Activated CD8-positive, alpha-beta T cell treated with anti-CD3 and anti-CD28 coated beads, Interleukin-2, amount 10 ng/mL, durations not matched to agents 7 days and 5 days (primary cell): ENCODE measurements at regions not wholly inside any gene's neighbourhood (a gene's known extent, or its start where the extent isn't known, plus 50 kb on each side); places are given as distances from the start of the nearest gene placed in this dataset.

ENCODE experiments used
- ATAC-seq: fragments of 150-1000 bp; cut with Tn5 transposase; one replicate; pipeline ENCODE4 v1.10.0; 2021; ENCODE audit warnings: moderate library complexity
- CTCF ChIA-PET: fragments of 350-600 bp; sonication (Branson Sonifier 250); formaldehyde crosslinking; loops from one replicate; lab custom pipeline; 2021; ENCODE audit warnings: antibody characterized with exemption; lab: Charles Lee
- POLR2A ChIA-PET: fragments of 350-600 bp; sonication (Branson Sonifier 250); formaldehyde crosslinking; loops from one replicate; lab custom pipeline; 2021; ENCODE audit warnings: antibody characterized with exemption; lab: Charles Lee
- DNase-seq: peaks from one replicate; pipeline ENCODE4 v3.0.0-alpha.2; 2020
- H3K27ac Mint-ChIP-seq: one replicate; pipeline ENCODE4 v1.8.0; 2021; ENCODE audit warnings: mild to moderate bottlenecking, mixed read lengths
- H3K27me3 Mint-ChIP-seq: one replicate; pipeline ENCODE4 v1.8.0; 2021; ENCODE audit warnings: low read depth, mixed read lengths
- H3K36me3 Mint-ChIP-seq: one replicate; pipeline ENCODE4 v1.8.0; 2021; ENCODE audit warnings: low read depth, mixed read lengths
- H3K4me1 Mint-ChIP-seq: one replicate; pipeline ENCODE4 v1.8.0; 2021; ENCODE audit warnings: low read depth, mixed read lengths
- H3K4me3 Mint-ChIP-seq: one replicate; pipeline ENCODE4 v1.8.0; 2021; ENCODE audit warnings: mild to moderate bottlenecking, mixed read lengths
- H3K9me3 Mint-ChIP-seq: one replicate; pipeline ENCODE4 v1.8.0; 2022; ENCODE audit warnings: mixed read lengths; ENCODE audit not compliant: insufficient read depth

GRCh38 chr13:71055644-71056043, 811.4 kb downstream of the DACH1 start:
- ChIA-PET POLR2A (no interaction called here), CTCF (no interaction called here)
- no peak overlapping the region for H3K4me3 Mint-ChIP-seq
- no peaks in the 10 kb centered on the region for H3K36me3 Mint-ChIP-seq
- no peak overlapping the region for H3K27ac Mint-ChIP-seq
- DNase-seq (no peak), ATAC-seq (no peak)
- H3K4me1 Mint-ChIP-seq, result no peaks in the 10 kb centered on the region
- H3K27me3 Mint-ChIP-seq, result no peaks in the 10 kb centered on the region
- no peaks in the 10 kb centered on the region for H3K9me3 Mint-ChIP-seq

GRCh38 chr13:71055047-71055446, 812.0 kb downstream of the DACH1 start:
- no peak for ATAC-seq
- Mint-ChIP-seq H3K9me3 (no peaks in the 10 kb centered on the region), H3K27ac (no peak overlapping the region), H3K4me3 (no peak overlapping the region), H3K36me3 (no peaks in the 10 kb centered on the region), H3K4me1 (no peaks in the 10 kb centered on the region), H3K27me3 (no peaks in the 10 kb centered on the region)
- CTCF ChIA-PET, result no interaction called here
- DNase-seq, result no peak
- POLR2A ChIA-PET, result no interaction called here

GRCh38 chr13:71054358-71054757, 812.6 kb downstream of the DACH1 start:
- H3K4me1 Mint-ChIP-seq, result no peaks in the 10 kb centered on the region
- H3K4me3 Mint-ChIP-seq, result no peak overlapping the region
- H3K27me3 Mint-ChIP-seq, result no peaks in the 10 kb centered on the region
- no peaks in the 10 kb centered on the region for H3K9me3 Mint-ChIP-seq
- ATAC-seq, result no peak
- CTCF ChIA-PET, result no interaction called here
- POLR2A ChIA-PET, result no interaction called here
- H3K27ac Mint-ChIP-seq, result no peak overlapping the region
- no peak for DNase-seq
- H3K36me3 Mint-ChIP-seq, result no peaks in the 10 kb centered on the region

- Mint-ChIP-seq H3K36me3 (no peaks in the 10 kb centered on the region), H3K27me3 (no peaks in the 10 kb centered on the region), H3K9me3 (no peaks in the 10 kb centered on the region), H3K4me1 (no peaks in the 10 kb centered on the region), H3K4me3 (no peak overlapping the region), H3K27ac (no peak overlapping the region)
- CTCF ChIA-PET, result no interaction called here
- no peak for ATAC-seq
- no peak for DNase-seq
- POLR2A ChIA-PET, result no interaction called here
These were observed 815.4 kb downstream of the DACH1 start for GRCh38 chr13:71051573-71051972.

GRCh38 chr13:71046360-71047079, 820.5 kb downstream of the DACH1 start:
- ATAC-seq (no peak), DNase-seq (no peak)
- CTCF ChIA-PET, result no interaction called here
- no peak overlapping the region for H3K27ac Mint-ChIP-seq
- no peaks in the 10 kb centered on the region for H3K27me3 Mint-ChIP-seq
- H3K4me1 Mint-ChIP-seq, result no peaks in the 10 kb centered on the region
- H3K4me3 Mint-ChIP-seq, result no peak overlapping the region
- H3K36me3 Mint-ChIP-seq, result no peaks in the 10 kb centered on the region
- POLR2A ChIA-PET, result no interaction called here
- H3K9me3 Mint-ChIP-seq, result no peaks in the 10 kb centered on the region

GRCh38 chr13:71045101-71045500, 821.9 kb downstream of the DACH1 start:
- Mint-ChIP-seq H3K4me1 (no peaks in the 10 kb centered on the region), H3K9me3 (no peaks in the 10 kb centered on the region), H3K36me3 (no peaks in the 10 kb centered on the region), H3K27ac (no peak overlapping the region), H3K4me3 (no peak overlapping the region), H3K27me3 (no peaks in the 10 kb centered on the region)
- ChIA-PET CTCF (no interaction called here), POLR2A (no interaction called here)
- ATAC-seq (no peak), DNase-seq (no peak)

GRCh38 chr13:71039440-71039839, 827.6 kb downstream of the DACH1 start:
- ChIA-PET POLR2A (no interaction called here), CTCF (no interaction called here)
- Mint-ChIP-seq H3K4me1 (no peaks in the 10 kb centered on the region), H3K27me3 (no peaks in the 10 kb centered on the region), H3K9me3 (no peaks in the 10 kb centered on the region), H3K36me3 (no peaks in the 10 kb centered on the region), H3K27ac (no peak overlapping the region), H3K4me3 (no peak overlapping the region)
- ATAC-seq, result no peak
- DNase-seq, result no peak

- ATAC-seq, result no peak
- H3K36me3 Mint-ChIP-seq, result no peaks in the 10 kb centered on the region
These were observed 833.0 kb downstream of the DACH1 start for GRCh38 chr13:71034018-71034417.

GRCh38 chr13:71033026-71033425, 834.0 kb downstream of the DACH1 start:
- ChIA-PET POLR2A (interaction anchor here (0.5 kb wide), 1 partner anchor 454 kb away, joined by 4 read pairs; no protein-coding TSS in a partner anchor), CTCF (no interaction called here)
- no peaks in the 10 kb centered on the region for H3K9me3 Mint-ChIP-seq
- DNase-seq, result no peak
- no peak for ATAC-seq
- no peak overlapping the region for H3K4me3 Mint-ChIP-seq
- H3K36me3 Mint-ChIP-seq, result no peaks in the 10 kb centered on the region
- no peaks in the 10 kb centered on the region for H3K4me1 Mint-ChIP-seq
- no peaks in the 10 kb centered on the region for H3K27me3 Mint-ChIP-seq
- H3K27ac Mint-ChIP-seq, result no peak overlapping the region

More at GRCh38 chr13:71034018-71034417, 833.0 kb downstream of the DACH1 start:
- POLR2A ChIA-PET, result no interaction called here
- DNase-seq, result no peak
- H3K27ac Mint-ChIP-seq, result no peak overlapping the region
- no peaks in the 10 kb centered on the region for H3K27me3 Mint-ChIP-seq
- H3K4me1 Mint-ChIP-seq, result no peaks in the 10 kb centered on the region
- no peak overlapping the region for H3K4me3 Mint-ChIP-seq
- CTCF ChIA-PET, result no interaction called here
- no peaks in the 10 kb centered on the region for H3K9me3 Mint-ChIP-seq

GRCh38 chr13:71030784-71031183, 836.2 kb downstream of the DACH1 start:
- no peaks in the 10 kb centered on the region for H3K36me3 Mint-ChIP-seq
- no peaks in the 10 kb centered on the region for H3K4me1 Mint-ChIP-seq
- H3K27ac Mint-ChIP-seq, result no peak overlapping the region
- H3K27me3 Mint-ChIP-seq, result no peaks in the 10 kb centered on the region
- CTCF ChIA-PET, result no interaction called here
- POLR2A ChIA-PET, result no interaction called here
- DNase-seq, result no peak
- ATAC-seq, result no peak
- peaks cover 6% of the 10 kb centered on the region for H3K9me3 Mint-ChIP-seq
- no peak overlapping the region for H3K4me3 Mint-ChIP-seq

- H3K27ac Mint-ChIP-seq, result no peak overlapping the region
- no peak for DNase-seq
- H3K27me3 Mint-ChIP-seq, result no peaks in the 10 kb centered on the region
- H3K4me1 Mint-ChIP-seq, result no peaks in the 10 kb centered on the region
- no peak for ATAC-seq
- no peak overlapping the region for H3K4me3 Mint-ChIP-seq
- ChIA-PET POLR2A (no interaction called here), CTCF (no interaction called here)
- H3K9me3 Mint-ChIP-seq, result peaks cover 6% of the 10 kb centered on the region
- H3K36me3 Mint-ChIP-seq, result no peaks in the 10 kb centered on the region
These were observed 838.1 kb downstream of the DACH1 start for GRCh38 chr13:71028884-71029283.

- H3K36me3 Mint-ChIP-seq, result no peaks in the 10 kb centered on the region
- ATAC-seq, result no peak
- no peaks in the 10 kb centered on the region for H3K4me1 Mint-ChIP-seq
- no peaks in the 10 kb centered on the region for H3K27me3 Mint-ChIP-seq
- DNase-seq, result no peak
- CTCF ChIA-PET, result no interaction called here
- no peak overlapping the region for H3K27ac Mint-ChIP-seq
- H3K4me3 Mint-ChIP-seq, result no peak overlapping the region
- POLR2A ChIA-PET, result no interaction called here
- H3K9me3 Mint-ChIP-seq, result no peaks in the 10 kb centered on the region
These were observed 845.1 kb downstream of the DACH1 start for GRCh38 chr13:71021825-71022422.
